ENCODE measurements at regions not wholly inside any gene's neighbourhood (a gene's known extent, or its start where the extent isn't known, plus 50 kb on each side); places are given as distances from the start of the nearest gene placed in this dataset.

- Histone ChIP-seq H3K27me3 (no peaks in the 10 kb centered on the region), H3K4me1 (no peaks in the 10 kb centered on the region), H3K4me3 (no peak overlapping the region), H3K36me3 (no peaks in the 10 kb centered on the region), H3K9me3 (no peaks in the 10 kb centered on the region), H3K27ac (no peak overlapping the region)
- TF ChIP-seq CTCF (IDR thresholded peaks at IDR 0.05) (no peak), POLR2A (IDR thresholded peaks at IDR 0.05) (no peak)
- DNase-seq (no peak), ATAC-seq (no peak)
- intact Hi-C loops (cut with DNase I) = no loop called here
- no CpG with 5 or more reads among the region's 5 CpGs for WGBS (ENCODE audit: insufficient coverage, low coverage, low lambda C conversion rate, missing lambda C conversion rate)
Measured at GRCh38 chr16:27645396-27645795, 95.5 kb downstream of the KATNIP start.

- Histone ChIP-seq H3K4me3 (no peak overlapping the region), H3K27ac (no peak overlapping the region), H3K4me1 (no peaks in the 10 kb centered on the region), H3K27me3 (no peaks in the 10 kb centered on the region), H3K9me3 (no peaks in the 10 kb centered on the region), H3K36me3 (no peaks in the 10 kb centered on the region)
- intact Hi-C loops (cut with DNase I) = no loop called here
- 63% methylated on average over 4 of the region's 5 CpGs for WGBS (ENCODE audit: insufficient coverage, low coverage, low lambda C conversion rate, missing lambda C conversion rate)
- ATAC-seq = no peak
- no peak for TF ChIP-seq CTCF (IDR thresholded peaks at IDR 0.05)
- no peak for TF ChIP-seq POLR2A (IDR thresholded peaks at IDR 0.05)
- DNase-seq = no peak
Measured at GRCh38 chr16:27646806-27647205, 96.9 kb downstream of the KATNIP start.

GRCh38 chr16:27649021-27649420 lies 99.1 kb downstream of the KATNIP start:
- H3K4me1 ChIP-seq = no peaks in the 10 kb centered on the region
- no peaks in the 10 kb centered on the region for H3K27me3 ChIP-seq
- intact Hi-C loops (cut with DNase I) = no loop called here
- ATAC-seq (no peak), DNase-seq (no peak)
- H3K36me3 ChIP-seq = no peaks in the 10 kb centered on the region
- H3K4me3 ChIP-seq = no peak overlapping the region
- no peaks in the 10 kb centered on the region for H3K9me3 ChIP-seq
- TF ChIP-seq CTCF (IDR thresholded peaks at IDR 0.05) (no peak), POLR2A (IDR thresholded peaks at IDR 0.05) (no peak)
- 86% methylated on average over 4 of the region's 7 CpGs for WGBS (ENCODE audit: insufficient coverage, low coverage, low lambda C conversion rate, missing lambda C conversion rate)
- no peak overlapping the region for H3K27ac ChIP-seq

- intact Hi-C loops (cut with DNase I) = no loop called here
- WGBS (ENCODE audit: insufficient coverage, low coverage, low lambda C conversion rate, missing lambda C conversion rate) = 63% methylated on average over 4 of the region's 11 CpGs
- Histone ChIP-seq H3K36me3 (no peaks in the 10 kb centered on the region), H3K4me3 (no peak overlapping the region), H3K4me1 (no peaks in the 10 kb centered on the region), H3K27me3 (no peaks in the 10 kb centered on the region), H3K9me3 (no peaks in the 10 kb centered on the region), H3K27ac (no peak overlapping the region)
- ATAC-seq (no peak), DNase-seq (no peak)
- no peak for TF ChIP-seq POLR2A (IDR thresholded peaks at IDR 0.05)
- no peak for TF ChIP-seq CTCF (IDR thresholded peaks at IDR 0.05)
Measured at GRCh38 chr16:27650073-27650701, 100.2 kb downstream of the KATNIP start.

- Histone ChIP-seq H3K4me1 (no peaks in the 10 kb centered on the region), H3K27ac (no peak overlapping the region), H3K9me3 (no peaks in the 10 kb centered on the region), H3K27me3 (no peaks in the 10 kb centered on the region), H3K36me3 (no peaks in the 10 kb centered on the region), H3K4me3 (no peak overlapping the region)
- intact Hi-C loops (cut with DNase I) = no loop called here
- DNase-seq (no peak), ATAC-seq (no peak)
- 85% methylated on average over 6 of the region's 6 CpGs for WGBS (ENCODE audit: insufficient coverage, low coverage, low lambda C conversion rate, missing lambda C conversion rate)
- TF ChIP-seq POLR2A (IDR thresholded peaks at IDR 0.05) = no peak
- no peak for TF ChIP-seq CTCF (IDR thresholded peaks at IDR 0.05)
Measured at GRCh38 chr16:27651301-27651700, 101.4 kb downstream of the KATNIP start.
